ENCODE measurements at regions not wholly inside any gene's neighbourhood (a gene's known extent, or its start where the extent isn't known, plus 50 kb on each side); places are given as distances from the start of the nearest gene placed in this dataset.

DNA sequence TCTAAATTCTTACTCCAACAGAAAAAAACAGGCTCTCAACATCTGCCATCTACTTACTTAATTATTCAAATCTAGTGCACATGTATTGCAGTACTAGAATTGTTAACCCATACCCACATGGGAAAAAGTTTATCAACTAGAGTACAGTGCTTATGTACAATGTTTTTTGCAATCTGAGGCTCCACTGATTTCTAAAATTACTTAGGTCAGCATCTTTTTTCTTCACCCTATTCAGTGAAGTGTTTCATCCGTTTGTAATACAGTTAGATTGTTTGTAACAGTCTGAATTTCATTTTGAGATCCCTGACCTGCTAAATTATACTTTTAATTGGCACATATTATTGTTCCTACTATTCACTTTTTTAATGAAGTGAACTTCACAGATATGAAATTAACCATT lies 402.2 kb downstream of the FOXA2 start:
- DNase-seq (ENCODE audit: low read depth, low spot score): no peak
- H3K27ac ChIP-seq: no peak overlapping the region

DNA sequence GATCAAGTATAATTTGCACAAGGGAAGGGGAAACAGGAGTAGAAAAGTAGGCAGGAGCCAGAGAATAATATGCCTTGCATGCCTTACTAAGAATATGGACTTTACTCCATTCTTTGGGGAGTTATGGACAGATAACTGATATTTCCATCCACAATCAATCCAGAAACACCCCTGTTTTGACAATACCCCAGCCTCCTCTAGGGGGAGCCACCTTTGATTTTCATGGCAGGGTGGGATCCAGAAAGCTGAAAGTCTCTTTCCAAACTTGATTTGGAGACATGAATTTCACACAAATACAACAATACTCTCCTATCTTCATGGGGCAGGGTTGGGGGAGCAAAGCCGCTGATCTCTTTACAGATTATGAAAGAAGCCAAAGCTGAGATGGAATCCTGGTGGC lies 404.1 kb downstream of the FOXA2 start:
- DNase-seq (ENCODE audit: low read depth, low spot score): no peak
- H3K27ac ChIP-seq: no peak overlapping the region

DNA sequence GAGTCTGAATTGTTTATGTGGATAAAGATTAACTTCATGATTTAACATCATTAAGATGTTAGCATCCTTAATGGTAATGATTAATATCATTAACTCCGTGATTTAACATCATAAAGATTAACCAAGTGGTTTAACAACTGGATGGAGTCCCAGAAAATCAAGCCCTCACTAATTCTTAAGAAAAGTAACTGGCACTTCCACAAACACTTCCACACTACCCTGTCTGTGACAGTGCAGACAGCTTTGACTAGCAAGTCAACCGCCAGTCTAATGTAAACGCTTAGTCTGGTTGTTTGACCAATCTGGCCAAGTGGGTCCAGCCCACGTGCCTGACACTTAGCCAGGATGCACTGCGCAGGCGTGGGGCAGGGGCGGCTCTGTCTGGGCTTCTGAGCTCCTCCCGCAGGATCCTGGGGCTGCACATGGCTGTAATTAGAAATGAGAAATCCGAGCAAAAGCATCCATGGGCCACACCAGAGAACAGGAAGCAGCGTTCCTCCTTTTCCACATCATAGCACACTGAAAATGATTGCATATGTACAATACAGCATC lies 424.2 kb downstream of the FOXA2 start:
- no peak for DNase-seq (ENCODE audit: low read depth, low spot score)

GRCh38 chr20:22159276-22159675 lies 425.1 kb downstream of the FOXA2 start:
- DNase-seq (ENCODE audit: low read depth, low spot score): no peak
- no peak overlapping the region for H3K27ac ChIP-seq

More for the DNA sequence above, 424.2 kb downstream of the FOXA2 start:
- no peak overlapping the region for H3K27ac ChIP-seq

GRCh38 chr20:22127587-22127986 lies 422.1 kb downstream of the PAX1 start:
- DNase-seq (ENCODE audit: low read depth, low spot score): no peak
- no peak overlapping the region for H3K27ac ChIP-seq

DNA sequence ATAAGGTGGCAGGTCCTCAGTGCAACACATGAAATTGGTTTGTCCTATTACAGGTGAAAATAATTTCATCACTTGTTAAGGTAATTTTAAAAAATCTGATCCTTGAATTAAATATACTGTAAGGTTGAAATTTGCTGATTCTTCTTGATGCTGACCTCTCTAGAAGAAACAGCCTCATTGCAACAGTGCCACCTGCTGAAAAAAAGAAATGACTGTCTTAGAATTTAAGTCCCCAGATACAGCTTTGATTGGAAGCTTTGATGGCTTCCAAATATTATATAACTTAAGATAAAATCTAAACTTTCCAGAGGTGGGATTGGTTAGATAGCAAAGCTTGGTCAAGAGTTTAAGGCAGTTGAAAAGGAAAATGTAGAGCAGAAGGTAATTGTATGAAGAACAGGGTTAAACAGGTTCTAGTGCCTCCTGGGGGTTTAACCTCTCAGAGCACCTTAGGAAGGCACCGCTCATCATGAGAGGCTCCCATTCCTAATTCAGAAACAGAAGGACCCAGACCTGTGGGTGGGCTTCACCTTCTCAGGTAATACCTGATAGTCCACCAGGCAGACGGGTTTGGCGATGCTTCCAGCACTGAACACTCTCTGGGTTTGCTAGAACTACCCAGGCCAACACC lies 401.0 kb downstream of the PAX1 start:
- no peak overlapping the region for H3K27ac ChIP-seq
- no peak for DNase-seq (ENCODE audit: low read depth, low spot score)

GRCh38 chr20:22101606-22102005 lies 396.1 kb downstream of the PAX1 start:
- DNase-seq (ENCODE audit: low read depth, low spot score): no peak
- no peak overlapping the region for H3K27ac ChIP-seq

- no peak overlapping the region for H3K27ac ChIP-seq
- DNase-seq (ENCODE audit: low read depth, low spot score): no peak
These were observed 395.2 kb downstream of the PAX1 start for GRCh38 chr20:22100686-22101085.

DNA sequence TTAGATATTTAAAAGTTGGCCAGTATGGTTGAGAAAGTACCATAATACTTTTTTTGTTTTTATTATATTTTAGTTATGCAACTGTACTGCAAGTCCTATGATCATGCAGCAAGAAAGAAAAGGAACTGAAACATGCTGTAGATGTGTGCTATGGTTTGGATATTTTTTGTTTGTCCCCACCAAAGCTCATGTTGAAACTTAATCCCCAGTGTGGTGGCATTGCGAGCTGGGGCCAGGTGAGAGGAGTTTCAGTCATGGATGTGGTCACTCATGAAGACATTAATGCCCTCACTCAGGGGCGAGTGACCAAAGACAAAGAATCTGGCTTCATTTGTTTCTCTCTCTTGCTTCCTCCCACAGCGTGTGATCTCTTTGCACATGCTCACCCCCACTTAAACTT lies 393.9 kb downstream of the PAX1 start:
- no peak overlapping the region for H3K27ac ChIP-seq
- no peak for DNase-seq (ENCODE audit: low read depth, low spot score)

GRCh38 chr20:22098511-22098910 lies 393.0 kb downstream of the PAX1 start:
- DNase-seq (ENCODE audit: low read depth, low spot score): no peak
- no peak overlapping the region for H3K27ac ChIP-seq

DNA sequence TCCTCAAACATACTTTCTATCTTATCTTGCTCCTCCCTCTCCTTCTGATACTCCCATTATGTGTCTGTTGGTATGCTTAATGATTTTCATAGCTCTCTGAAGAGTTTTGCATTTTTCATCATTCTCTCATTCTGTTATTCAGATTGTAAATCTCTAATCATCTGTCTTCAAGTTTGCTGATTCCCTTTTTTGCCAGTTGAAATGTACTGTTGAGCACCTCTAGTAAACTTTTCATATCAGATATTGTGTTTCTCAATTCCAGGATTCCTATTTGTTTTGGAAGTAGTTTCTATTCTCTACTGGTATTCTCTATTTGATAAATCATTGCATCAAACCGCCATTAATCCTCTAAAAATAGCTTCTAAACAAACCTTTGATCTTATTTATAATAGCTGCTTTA lies 387.7 kb downstream of the PAX1 start:
- no peak overlapping the region for H3K27ac ChIP-seq
- DNase-seq (ENCODE audit: low read depth, low spot score): no peak

DNA sequence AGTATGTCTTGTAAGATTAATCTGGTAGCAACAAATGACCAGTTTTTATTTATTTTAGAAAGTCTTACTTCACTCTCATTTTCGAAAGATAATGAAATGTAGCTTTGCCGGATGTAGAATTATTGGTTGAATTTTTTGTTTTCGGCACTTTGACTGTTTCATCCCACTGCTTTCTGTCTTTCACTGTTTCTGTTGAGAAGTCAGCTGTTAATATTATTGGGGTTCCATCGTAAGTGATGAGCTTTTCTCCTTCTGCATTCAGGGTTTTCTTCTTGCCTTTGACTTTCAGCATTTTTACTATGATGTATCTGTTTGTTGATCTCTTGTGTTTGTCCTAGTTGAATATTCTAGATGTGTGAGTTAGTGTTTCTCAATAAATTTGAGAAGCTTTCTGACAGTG lies 383.4 kb downstream of the PAX1 start:
- DNase-seq (ENCODE audit: low read depth, low spot score): no peak
- H3K27ac ChIP-seq: no peak overlapping the region

DNA sequence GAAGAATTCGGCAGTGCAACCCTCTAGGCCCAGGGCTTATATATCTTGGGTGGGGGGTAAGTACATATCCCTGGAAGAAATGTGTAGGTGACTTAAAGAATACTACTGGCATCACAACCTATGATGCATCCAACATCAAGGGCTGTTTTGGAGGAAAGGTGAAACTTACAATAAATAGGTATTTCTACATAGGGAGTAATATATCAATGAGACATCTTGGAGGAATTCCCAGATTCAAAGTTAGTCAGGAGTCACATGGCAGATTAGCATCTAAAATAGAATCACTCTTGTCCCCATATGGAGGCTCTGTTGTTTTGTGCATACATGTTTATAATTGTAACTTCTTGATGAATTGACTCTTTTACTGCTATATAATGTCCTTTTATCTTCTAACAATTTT lies 375.5 kb downstream of the PAX1 start:
- no peak overlapping the region for H3K27ac ChIP-seq
- peak; percentile 8 for DNase-seq (ENCODE audit: low read depth, low spot score)

DNA sequence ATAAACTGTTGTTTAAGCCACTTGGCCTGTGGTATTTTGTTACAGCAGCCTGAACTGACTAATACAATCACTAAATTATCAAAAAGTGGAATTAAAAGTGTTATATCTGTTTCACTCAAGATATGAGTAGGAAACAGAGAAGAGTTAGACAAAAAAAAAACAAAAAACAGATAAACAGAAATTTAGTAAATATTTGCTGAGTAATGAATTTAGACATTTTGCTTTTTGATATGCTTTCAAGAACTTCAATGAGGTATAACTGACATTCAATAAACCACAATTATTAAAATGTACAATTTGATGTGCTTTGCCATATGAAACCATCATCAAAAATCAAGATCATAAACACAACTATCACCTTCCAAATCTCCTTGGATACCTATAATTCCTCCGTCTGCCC lies 369.2 kb downstream of the PAX1 start:
- DNase-seq (ENCODE audit: low read depth, low spot score): no peak
- H3K27ac ChIP-seq: no peak overlapping the region

GRCh38 chr20:22071841-22072240 lies 366.4 kb downstream of the PAX1 start:
- no peak overlapping the region for H3K27ac ChIP-seq
- no peak for DNase-seq (ENCODE audit: low read depth, low spot score)

DNA sequence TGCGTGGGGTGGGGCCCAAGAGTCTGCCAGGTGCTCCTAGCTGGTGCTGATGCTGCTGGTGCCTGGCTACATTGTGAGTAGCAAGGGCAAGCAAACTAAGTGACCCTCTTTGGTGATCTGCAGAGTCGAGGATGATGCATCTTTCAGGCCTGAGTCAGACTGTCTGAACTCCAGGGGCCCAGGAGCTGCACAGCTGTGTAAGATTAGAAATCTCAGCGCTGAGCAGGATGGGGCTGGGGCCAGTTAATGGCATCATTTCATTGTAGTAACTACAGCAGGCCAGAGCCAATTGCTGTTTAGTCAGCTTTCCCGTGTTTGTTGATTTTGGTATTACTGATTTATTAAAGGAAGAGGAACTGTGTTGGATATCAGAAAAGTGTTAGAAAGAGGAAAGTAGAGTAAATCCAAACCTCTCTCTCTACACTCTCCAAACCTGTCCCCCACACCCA lies 365.2 kb downstream of the PAX1 start:
- no peak for DNase-seq (ENCODE audit: low read depth, low spot score)
- no peak overlapping the region for H3K27ac ChIP-seq

- no peak overlapping the region for H3K27ac ChIP-seq
- DNase-seq (ENCODE audit: low read depth, low spot score): no peak
These were observed 358.3 kb downstream of the PAX1 start for GRCh38 chr20:22063753-22064152.

DNA sequence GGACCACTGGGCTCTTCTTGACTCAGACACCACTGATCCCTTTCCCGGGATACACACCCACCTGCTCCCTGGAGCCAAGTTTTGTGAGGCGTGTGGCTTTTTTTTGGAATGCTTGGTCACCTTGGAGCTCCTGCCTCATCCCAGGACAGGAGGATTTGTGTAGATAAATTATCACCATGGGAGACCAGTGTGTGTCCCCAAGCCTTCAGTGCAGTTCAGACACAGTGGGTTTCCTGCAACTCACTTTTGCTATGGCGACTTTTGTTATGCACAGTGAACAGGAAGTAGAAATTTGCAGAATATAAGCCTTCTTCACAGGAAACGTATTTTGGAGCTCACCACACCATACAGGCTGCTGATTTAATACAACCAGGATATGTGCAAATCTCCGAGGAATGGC lies 357.4 kb downstream of the PAX1 start:
- no peak overlapping the region for H3K27ac ChIP-seq
- no peak for DNase-seq (ENCODE audit: low read depth, low spot score)

- no peak overlapping the region for H3K27ac ChIP-seq
- DNase-seq (ENCODE audit: low read depth, low spot score): no peak
These were observed 355.1 kb downstream of the PAX1 start for GRCh38 chr20:22060610-22061009.

DNA sequence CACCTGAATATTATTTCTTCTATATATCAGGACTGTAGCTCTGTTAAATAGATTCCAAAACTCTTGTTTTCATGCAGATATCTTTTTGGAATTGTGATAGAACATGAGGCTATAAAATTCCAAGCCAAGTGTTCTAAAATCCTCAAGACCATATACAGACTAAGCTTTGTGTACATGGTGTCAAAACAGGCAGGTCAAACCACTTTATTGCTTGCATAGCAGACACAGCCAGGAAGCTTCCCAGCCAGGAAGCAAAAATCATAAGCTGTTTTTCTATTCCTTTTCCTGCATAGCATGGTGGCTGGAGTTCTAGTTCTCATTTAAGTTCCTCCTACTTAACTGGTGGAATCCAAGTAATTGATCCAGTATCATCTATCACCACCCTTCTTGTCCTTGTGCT lies 353.3 kb downstream of the PAX1 start:
- no peak overlapping the region for H3K27ac ChIP-seq
- DNase-seq (ENCODE audit: low read depth, low spot score): no peak

DNA sequence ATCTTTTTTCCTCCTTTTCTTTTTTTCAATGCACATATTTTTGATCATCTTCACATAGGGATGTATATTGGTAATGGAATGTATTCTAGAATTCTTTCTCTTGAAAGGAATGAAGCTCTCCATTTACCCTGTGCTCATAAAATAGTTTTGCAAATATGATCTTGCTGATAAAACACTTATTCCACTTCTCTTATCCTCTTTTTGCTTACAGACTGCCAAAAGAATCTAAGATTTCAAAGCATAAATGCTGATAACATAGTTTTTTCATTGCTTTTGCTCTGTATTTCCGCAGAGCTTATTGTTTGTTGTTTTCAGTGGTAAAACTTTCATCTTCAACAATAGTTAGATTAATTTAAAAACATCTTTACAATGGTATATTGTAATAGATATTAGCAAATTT lies 350.5 kb downstream of the PAX1 start:
- no peak for DNase-seq (ENCODE audit: low read depth, low spot score)
- H3K27ac ChIP-seq: no peak overlapping the region

DNA sequence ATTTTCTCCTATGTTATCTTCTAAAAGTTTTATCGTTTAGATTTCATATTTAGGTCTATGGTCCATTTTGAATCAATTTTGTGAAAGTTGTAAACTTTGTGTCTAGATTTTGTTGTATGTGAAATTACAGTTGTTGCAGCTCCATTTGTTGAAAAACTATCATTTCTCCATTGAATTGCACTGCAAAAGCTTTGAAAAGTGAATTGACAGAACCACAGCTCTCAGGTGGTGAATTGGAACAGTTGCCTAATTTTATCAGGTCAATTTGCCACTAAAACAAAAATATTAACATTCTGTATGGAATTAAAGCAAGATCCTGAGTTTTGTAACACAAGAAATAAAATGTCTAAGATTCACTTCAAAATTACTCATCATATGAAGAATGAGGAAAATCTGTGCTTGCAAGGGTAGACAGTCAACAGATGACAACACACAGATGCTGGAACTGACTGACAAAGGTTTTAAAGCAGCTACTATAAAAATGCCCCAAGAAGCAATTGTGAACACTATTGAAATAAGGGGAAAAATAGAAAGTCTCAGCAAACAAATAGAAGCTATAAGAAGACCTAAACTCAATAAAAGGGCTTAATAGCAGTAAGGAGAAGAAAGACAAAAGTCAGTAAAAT lies 346.7 kb downstream of the PAX1 start:
- H3K27ac ChIP-seq: no peak overlapping the region
- no peak for DNase-seq (ENCODE audit: low read depth, low spot score)
